ENCODE measurements at regions not wholly inside any gene's neighbourhood (a gene's known extent, or its start where the extent isn't known, plus 50 kb on each side); places are given as distances from the start of the nearest gene placed in this dataset.
"Not testable (repeated sequence)": the region's sequence is repeated elsewhere in the genome, so short reads cannot be mapped to it uniquely, and the experiment has no call there.

GRCh38 chr19:20482721-20483120 is 82.9 kb downstream of the ZNF737 start:
- peak; percentile 22 for DNase-seq

- DNase-seq: no peak
Measured at GRCh38 chr19:20481736-20482135, 83.8 kb downstream of the ZNF737 start.

- no peak for DNase-seq
Measured at GRCh38 chr19:20479483-20479882, 86.1 kb downstream of the ZNF737 start.

- no peak for DNase-seq
Measured at GRCh38 chr19:20478936-20479335, 86.6 kb downstream of the ZNF737 start.

GRCh38 chr19:20472854-20473253 is 92.7 kb downstream of the ZNF737 start:
- no peak for DNase-seq

GRCh38 chr19:20471431-20471830 is 94.2 kb downstream of the ZNF737 start:
- no peak for DNase-seq

GRCh38 chr19:20470345-20471135 is 95.0 kb downstream of the ZNF737 start:
- no peak for DNase-seq

GRCh38 chr19:20466638-20466990 is 99.0 kb downstream of the ZNF737 start:
- not testable (repeated sequence) for DNase-seq

- DNase-seq: not testable (repeated sequence)
Measured at GRCh38 chr19:20465922-20466637, 99.5 kb downstream of the ZNF737 start.

- peak; percentile 14 for DNase-seq
Measured at GRCh38 chr19:20453425-20453935, 112.1 kb downstream of the ZNF737 start.

- DNase-seq: peak; percentile 4
Measured at GRCh38 chr19:20444202-20444885, 121.2 kb downstream of the ZNF737 start.

- DNase-seq: not testable (repeated sequence)
Measured at GRCh38 chr19:20432266-20432842, 133.2 kb downstream of the ZNF737 start.

GRCh38 chr19:20431826-20432225 is 133.8 kb downstream of the ZNF737 start:
- DNase-seq: no peak

- DNase-seq: peak; percentile 49
Measured at GRCh38 chr19:20423381-20424197, 142.0 kb downstream of the ZNF737 start.

GRCh38 chr19:20422216-20423205 is 143.1 kb downstream of the ZNF737 start:
- no peak for DNase-seq

- no peak for DNase-seq
Measured at GRCh38 chr19:20416661-20417060, 148.9 kb downstream of the ZNF737 start.

- no peak for DNase-seq
Measured at GRCh38 chr19:20414120-20414519, 151.5 kb downstream of the ZNF737 start.

- DNase-seq: no peak
Measured at GRCh38 chr19:20413705-20414104, 151.9 kb downstream of the ZNF737 start.

- DNase-seq: no peak
Measured at GRCh38 chr19:20412846-20413245, 152.7 kb downstream of the ZNF737 start.

GRCh38 chr19:20397292-20397691 is 168.3 kb downstream of the ZNF737 start:
- DNase-seq: no peak

GRCh38 chr19:20388706-20389225 is 176.8 kb downstream of the ZNF737 start:
- DNase-seq: no peak

All from CD4-positive, alpha-beta T cell treated with Interleukin-17A for 1 hour (primary cell).